ENCODE measurements at regions not wholly inside any gene's neighbourhood (a gene's known extent, or its start where the extent isn't known, plus 50 kb on each side); places are given as distances from the start of the nearest gene placed in this dataset.

GRCh38 chr2:238520359-238520886 is 93.7 kb downstream of the ASB1 start:
- no peak for TF ChIP-seq CTCF (IDR thresholded peaks at IDR 0.05; ENCODE audit: low read depth, low read length)
- no peak for DNase-seq (ENCODE audit: low read depth in 2 of 2)
- H3K4me3 ChIP-seq (replicated peaks in 1 of 2; ENCODE audit: low read depth in 2 of 2, low read length in 2 of 2): no peak overlapping the region

GRCh38 chr2:238521002-238521401 is 94.3 kb downstream of the ASB1 start:
- H3K4me3 ChIP-seq (replicated peaks in 1 of 2; ENCODE audit: low read depth in 2 of 2, low read length in 2 of 2): no peak overlapping the region
- DNase-seq (ENCODE audit: low read depth in 2 of 2): no peak
- no peak for TF ChIP-seq CTCF (IDR thresholded peaks at IDR 0.05; ENCODE audit: low read depth, low read length)

GRCh38 chr2:238521870-238522269 is 95.1 kb downstream of the ASB1 start:
- H3K4me3 ChIP-seq (replicated peaks in 1 of 2; ENCODE audit: low read depth in 2 of 2, low read length in 2 of 2): no peak overlapping the region
- no peak for DNase-seq (ENCODE audit: low read depth in 2 of 2)
- no peak for TF ChIP-seq CTCF (IDR thresholded peaks at IDR 0.05; ENCODE audit: low read depth, low read length)

GRCh38 chr2:238523158-238524110 is 96.7 kb downstream of the ASB1 start:
- no peak for TF ChIP-seq CTCF (IDR thresholded peaks at IDR 0.05; ENCODE audit: low read depth, low read length)
- DNase-seq (ENCODE audit: low read depth in 2 of 2): peak; percentile 14 to 18
- no peak overlapping the region for H3K4me3 ChIP-seq (replicated peaks in 1 of 2; ENCODE audit: low read depth in 2 of 2, low read length in 2 of 2)

GRCh38 chr2:238524426-238524983 is 97.8 kb downstream of the ASB1 start:
- no peak for TF ChIP-seq CTCF (IDR thresholded peaks at IDR 0.05; ENCODE audit: low read depth, low read length)
- DNase-seq (ENCODE audit: low read depth in 2 of 2): no peak
- no peak overlapping the region for H3K4me3 ChIP-seq (replicated peaks in 1 of 2; ENCODE audit: low read depth in 2 of 2, low read length in 2 of 2)

GRCh38 chr2:238525990-238526389 is 99.3 kb downstream of the ASB1 start:
- TF ChIP-seq CTCF (IDR thresholded peaks at IDR 0.05; ENCODE audit: low read depth, low read length): no peak
- no peak for DNase-seq (ENCODE audit: low read depth in 2 of 2)
- H3K4me3 ChIP-seq (replicated peaks in 1 of 2; ENCODE audit: low read depth in 2 of 2, low read length in 2 of 2): no peak overlapping the region
